Keratinocyte (primary cell): ENCODE measurements at regions not wholly inside any gene's neighbourhood (a gene's known extent, or its start where the extent isn't known, plus 50 kb on each side); places are given as distances from the start of the nearest gene placed in this dataset.

Experiments used
- EZH2 ChIP-seq: IDR thresholded peaks from one replicate; pipeline ENCODE4 v1.6.1; 2012; ENCODE audit warnings: inconsistent platforms, mild to moderate bottlenecking, low read length, moderate library complexity
- TF ChIP-seq, protein P1 (sequence below), 3 experiments: IDR thresholded peaks in 1 of 3; conservative IDR thresholded peaks in 1 of 3; optimal IDR thresholded peaks in 1 of 3; 2 replicates in 2 of 3; 3 replicates in 1 of 3; pipeline versions ENCODE3 to v1.5.1; 2011; ENCODE audit warnings: low read length in 3 of 3, mild to moderate bottlenecking in 3 of 3, moderate library complexity in 2 of 3, control low read depth in 1 of 3, inconsistent platforms in 1 of 3; ENCODE audit not compliant: insufficient read depth in 2 of 3; ENCODE audit errors: extremely low read depth in 1 of 3

- TF ChIP-seq, protein P1, sequence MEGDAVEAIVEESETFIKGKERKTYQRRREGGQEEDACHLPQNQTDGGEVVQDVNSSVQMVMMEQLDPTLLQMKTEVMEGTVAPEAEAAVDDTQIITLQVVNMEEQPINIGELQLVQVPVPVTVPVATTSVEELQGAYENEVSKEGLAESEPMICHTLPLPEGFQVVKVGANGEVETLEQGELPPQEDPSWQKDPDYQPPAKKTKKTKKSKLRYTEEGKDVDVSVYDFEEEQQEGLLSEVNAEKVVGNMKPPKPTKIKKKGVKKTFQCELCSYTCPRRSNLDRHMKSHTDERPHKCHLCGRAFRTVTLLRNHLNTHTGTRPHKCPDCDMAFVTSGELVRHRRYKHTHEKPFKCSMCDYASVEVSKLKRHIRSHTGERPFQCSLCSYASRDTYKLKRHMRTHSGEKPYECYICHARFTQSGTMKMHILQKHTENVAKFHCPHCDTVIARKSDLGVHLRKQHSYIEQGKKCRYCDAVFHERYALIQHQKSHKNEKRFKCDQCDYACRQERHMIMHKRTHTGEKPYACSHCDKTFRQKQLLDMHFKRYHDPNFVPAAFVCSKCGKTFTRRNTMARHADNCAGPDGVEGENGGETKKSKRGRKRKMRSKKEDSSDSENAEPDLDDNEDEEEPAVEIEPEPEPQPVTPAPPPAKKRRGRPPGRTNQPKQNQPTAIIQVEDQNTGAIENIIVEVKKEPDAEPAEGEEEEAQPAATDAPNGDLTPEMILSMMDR (optimal IDR thresholded peaks at IDR 0.05 in 1 of 3, IDR thresholded peaks at IDR 0.05 in 1 of 3, conservative IDR thresholded peaks at IDR 0.05 in 1 of 3; ENCODE audit: extremely low read depth in 1 of 3, insufficient read depth in 2 of 3, low read length in 3 of 3): no peak
- no peak for TF ChIP-seq EZH2
Measured at GRCh38 chr9:671997-672396, 169.5 kb upstream of the DMRT1 start.
